ENCODE measurements at regions not wholly inside any gene's neighbourhood (a gene's known extent, or its start where the extent isn't known, plus 50 kb on each side); places are given as distances from the start of the nearest gene placed in this dataset.

DNA sequence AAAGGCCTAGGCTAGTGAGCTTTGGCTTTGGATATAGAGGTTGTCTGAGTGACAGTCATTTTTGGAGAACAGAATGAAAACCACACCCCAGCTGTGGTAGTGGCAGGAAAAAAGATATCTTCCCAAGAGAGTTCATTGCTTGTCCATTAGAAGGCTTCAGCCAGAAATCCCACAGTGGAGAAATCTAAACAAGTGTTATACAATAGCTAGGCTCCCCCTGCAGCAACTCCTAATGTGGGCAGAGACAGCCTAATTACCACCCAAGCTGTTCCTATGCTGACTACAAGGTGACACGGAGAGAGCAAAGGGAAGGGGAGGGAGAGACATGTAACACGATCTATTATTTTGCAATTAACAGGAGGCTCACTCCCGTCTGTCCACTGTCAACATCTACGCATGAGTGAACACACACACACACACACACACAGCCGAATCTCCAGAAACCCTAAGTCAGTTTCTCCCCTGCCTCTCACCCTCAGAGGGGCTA, 147.5 kb upstream of the TCF21 start:
- H3K4me3 ChIP-seq (ENCODE audit: low read depth, low read length), result no peak overlapping the region
- DNase-seq (ENCODE audit: low read depth), result no peak
- TF ChIP-seq, protein P1, sequence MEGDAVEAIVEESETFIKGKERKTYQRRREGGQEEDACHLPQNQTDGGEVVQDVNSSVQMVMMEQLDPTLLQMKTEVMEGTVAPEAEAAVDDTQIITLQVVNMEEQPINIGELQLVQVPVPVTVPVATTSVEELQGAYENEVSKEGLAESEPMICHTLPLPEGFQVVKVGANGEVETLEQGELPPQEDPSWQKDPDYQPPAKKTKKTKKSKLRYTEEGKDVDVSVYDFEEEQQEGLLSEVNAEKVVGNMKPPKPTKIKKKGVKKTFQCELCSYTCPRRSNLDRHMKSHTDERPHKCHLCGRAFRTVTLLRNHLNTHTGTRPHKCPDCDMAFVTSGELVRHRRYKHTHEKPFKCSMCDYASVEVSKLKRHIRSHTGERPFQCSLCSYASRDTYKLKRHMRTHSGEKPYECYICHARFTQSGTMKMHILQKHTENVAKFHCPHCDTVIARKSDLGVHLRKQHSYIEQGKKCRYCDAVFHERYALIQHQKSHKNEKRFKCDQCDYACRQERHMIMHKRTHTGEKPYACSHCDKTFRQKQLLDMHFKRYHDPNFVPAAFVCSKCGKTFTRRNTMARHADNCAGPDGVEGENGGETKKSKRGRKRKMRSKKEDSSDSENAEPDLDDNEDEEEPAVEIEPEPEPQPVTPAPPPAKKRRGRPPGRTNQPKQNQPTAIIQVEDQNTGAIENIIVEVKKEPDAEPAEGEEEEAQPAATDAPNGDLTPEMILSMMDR (IDR thresholded peaks at IDR 0.05; ENCODE audit: low read depth, low read length, missing control alignments), result no peak

DNA sequence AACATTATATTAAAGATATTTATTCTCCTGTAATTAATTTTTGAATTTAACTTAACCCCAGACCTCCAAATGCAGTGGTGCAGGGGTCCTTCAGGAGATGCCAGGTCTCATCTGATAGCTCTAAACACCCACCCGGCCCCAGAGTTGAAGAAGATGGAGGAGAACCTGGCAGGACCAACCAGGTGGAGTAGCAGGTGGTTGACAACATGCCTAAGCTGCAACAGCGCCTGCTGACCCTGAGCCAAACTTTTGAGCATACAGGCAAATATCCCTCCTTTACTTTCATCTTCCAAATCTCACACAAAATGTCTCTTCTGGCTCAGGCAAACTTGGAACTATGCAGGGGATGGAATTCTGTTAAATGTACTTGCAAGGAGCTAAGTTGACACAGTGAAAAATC, 145.3 kb upstream of the TCF21 start:
- TF ChIP-seq, protein P1 (IDR thresholded peaks at IDR 0.05; ENCODE audit: low read depth, low read length, missing control alignments), result no peak
- no peak overlapping the region for H3K4me3 ChIP-seq (ENCODE audit: low read depth, low read length)
- DNase-seq (ENCODE audit: low read depth), result no peak

DNA sequence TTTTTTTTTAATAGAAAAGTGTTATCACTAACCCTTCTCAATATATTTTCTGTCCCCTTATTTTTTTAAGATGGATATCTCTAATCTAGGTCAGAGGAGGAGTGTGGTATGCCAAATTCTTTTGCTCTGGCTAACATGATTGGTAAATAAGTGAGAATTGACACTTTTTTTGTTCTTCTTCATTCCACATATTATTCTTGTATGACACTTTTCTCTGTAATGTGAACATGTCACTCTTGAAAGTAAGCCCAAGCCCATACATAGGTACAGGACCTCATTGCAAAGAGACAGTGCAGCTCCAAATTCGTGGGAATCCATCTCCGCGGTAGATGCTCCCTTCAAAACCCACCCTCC, 142.5 kb upstream of the TCF21 start:
- TF ChIP-seq, protein P1 (IDR thresholded peaks at IDR 0.05; ENCODE audit: low read depth, low read length, missing control alignments), result no peak

DNA sequence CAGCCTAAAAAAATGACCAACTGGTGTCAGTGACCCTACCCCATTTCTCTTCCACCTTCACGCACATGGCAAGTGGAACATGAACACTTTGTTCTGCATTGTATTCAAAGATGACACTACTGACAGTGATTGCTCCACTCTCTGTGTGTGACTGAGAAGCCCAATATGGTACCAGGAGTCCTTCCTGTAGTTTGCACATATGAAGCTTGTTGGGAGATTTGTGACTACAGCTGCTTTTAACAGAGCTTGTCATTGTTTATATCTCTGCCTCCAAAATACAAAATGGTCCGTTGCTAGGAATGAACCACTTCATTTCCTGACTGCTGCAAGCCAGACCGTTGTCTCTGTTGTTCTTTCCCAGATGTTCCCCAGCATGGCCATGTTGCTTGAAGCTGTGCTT, 140.3 kb upstream of the TCF21 start:
- TF ChIP-seq, protein P1 (IDR thresholded peaks at IDR 0.05; ENCODE audit: low read depth, low read length, missing control alignments), result no peak
- no peak for DNase-seq (ENCODE audit: low read depth)
- no peak overlapping the region for H3K4me3 ChIP-seq (ENCODE audit: low read depth, low read length)

More for the DNA sequence above, 142.5 kb upstream of the TCF21 start:
- no peak overlapping the region for H3K4me3 ChIP-seq (ENCODE audit: low read depth, low read length)
- DNase-seq (ENCODE audit: low read depth), result no peak

DNA sequence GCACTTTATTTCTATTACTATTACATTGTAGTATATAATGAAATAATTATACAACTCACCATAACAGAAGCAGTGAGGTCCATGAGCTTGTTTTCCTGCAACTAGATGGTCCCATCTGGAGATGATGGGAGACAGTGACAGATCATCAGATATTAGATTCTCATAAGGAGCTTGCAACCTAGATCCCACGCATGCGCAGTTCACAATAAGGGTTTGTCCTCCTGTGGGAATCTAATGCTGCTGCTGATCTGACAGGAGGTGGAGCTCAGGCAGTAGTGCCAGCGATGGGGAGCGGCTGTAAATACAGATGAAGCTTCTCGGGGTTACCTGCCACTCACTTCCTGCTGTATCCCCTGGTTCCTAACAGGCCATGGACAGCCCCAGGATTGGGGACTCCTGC, 139.5 kb upstream of the TCF21 start:
- TF ChIP-seq, protein P1 (IDR thresholded peaks at IDR 0.05; ENCODE audit: low read depth, low read length, missing control alignments), result no peak
- DNase-seq (ENCODE audit: low read depth), result no peak
- H3K4me3 ChIP-seq (ENCODE audit: low read depth, low read length), result no peak overlapping the region

DNA sequence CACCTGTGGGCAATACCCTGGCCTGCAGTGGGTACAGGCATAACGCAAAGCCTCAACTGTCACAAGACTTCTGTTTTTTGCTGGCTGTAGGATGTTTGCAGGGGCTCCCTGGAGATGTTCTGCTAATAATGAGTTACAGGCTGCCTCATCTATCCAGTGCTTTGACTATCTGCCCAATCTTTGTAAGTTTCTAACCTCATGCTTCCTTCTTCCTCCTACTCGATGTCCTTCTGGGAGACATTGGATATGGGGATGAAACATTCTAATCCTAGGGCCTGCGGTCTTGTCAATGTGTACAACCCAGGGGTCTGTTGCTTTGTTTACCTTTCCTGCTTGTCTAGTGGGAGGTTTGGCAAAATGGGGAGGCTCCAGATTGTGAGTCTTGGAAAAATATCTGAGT, 136.8 kb upstream of the TCF21 start:
- no peak overlapping the region for H3K4me3 ChIP-seq (ENCODE audit: low read depth, low read length)
- no peak for DNase-seq (ENCODE audit: low read depth)
- TF ChIP-seq, protein P1 (IDR thresholded peaks at IDR 0.05; ENCODE audit: low read depth, low read length, missing control alignments), result no peak

DNA sequence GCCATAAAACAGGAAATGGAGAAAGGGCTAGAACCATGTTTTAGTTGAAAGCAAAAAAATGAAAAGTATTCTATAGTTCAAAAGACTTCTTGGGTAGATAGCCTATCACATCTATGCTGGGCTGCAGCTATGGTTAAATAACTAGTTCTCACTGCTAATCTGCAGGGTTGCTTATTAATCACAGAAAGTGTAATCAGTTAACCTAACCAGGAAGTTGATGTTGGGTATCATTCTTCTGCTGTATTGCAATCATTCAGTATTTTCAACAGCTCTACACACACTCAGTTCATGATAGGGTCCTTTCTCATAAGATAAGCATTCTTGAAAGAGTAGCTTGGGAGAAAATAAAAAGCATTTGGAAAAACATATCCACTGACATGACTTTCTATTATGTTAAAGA, 135.2 kb upstream of the TCF21 start:
- no peak overlapping the region for H3K4me3 ChIP-seq (ENCODE audit: low read depth, low read length)
- no peak for DNase-seq (ENCODE audit: low read depth)
- TF ChIP-seq, protein P1 (IDR thresholded peaks at IDR 0.05; ENCODE audit: low read depth, low read length, missing control alignments), result no peak

Measured in GM12864 (cell line).